Neutrophil (primary cell): ENCODE measurements at regions not wholly inside any gene's neighbourhood (a gene's known extent, or its start where the extent isn't known, plus 50 kb on each side); places are given as distances from the start of the nearest gene placed in this dataset.

Experiments
- H3K27ac ChIP-seq: fragments of 200-600 bp; sonication (generic); 2 replicates; pipeline ENCODE4 v1.5.1; 2016; ENCODE audit warnings: mild to moderate bottlenecking, moderate library complexity
- H3K27me3 ChIP-seq: fragments of 200-600 bp; sonication (generic); 2 replicates; pipeline ENCODE4 v1.6.0; 2016; ENCODE audit warnings: mild to moderate bottlenecking
- H3K36me3 ChIP-seq: fragments of 200-600 bp; sonication (generic); 2 replicates; pipeline ENCODE4 v1.5.1; 2017
- H3K4me1 ChIP-seq, 2 experiments: fragments of 200-600 bp in 1 of 2; sonication (generic) in 1 of 2; 1 replicate in 1 of 2; 2 replicates in 1 of 2; pipeline versions ENCODE4 v1.5.1 to v1.6.1; 2013 to 2016; ENCODE audit warnings: low read depth in 1 of 2, low read length in 1 of 2, mild to moderate bottlenecking in 1 of 2, moderate library complexity in 1 of 2; ENCODE audit not compliant: control insufficient read depth in 1 of 2, insufficient read depth in 1 of 2
- H3K4me3 ChIP-seq, 2 experiments: fragments of 200-600 bp in 1 of 2; sonication (generic) in 1 of 2; 1 replicate in 1 of 2; 2 replicates in 1 of 2; pipeline ENCODE4 v1.5.1; 2013 to 2016; ENCODE audit warnings: low read depth in 1 of 2, low read length in 1 of 2, mild to moderate bottlenecking in 1 of 2, moderate library complexity in 1 of 2
- H3K9me3 ChIP-seq: fragments of 200-600 bp; sonication (generic); 2 replicates; pipeline ENCODE4 v1.5.1; 2016
- CTCF ChIP-seq: fragments of 200-600 bp; sonication (generic); IDR thresholded peaks from 2 replicates; pipeline ENCODE4 v1.5.1; 2016; ENCODE audit warnings: antibody characterized with exemption

GRCh38 chr9:99385814-99386279 is 163.8 kb downstream of the SEC61B start:
- no peaks in the 10 kb centered on the region for H3K27me3 ChIP-seq
- no peak overlapping the region for H3K27ac ChIP-seq
- TF ChIP-seq CTCF = no peak
- no peaks in the 10 kb centered on the region for H3K4me1 ChIP-seq
- H3K4me3 ChIP-seq = no peak overlapping the region
- H3K9me3 ChIP-seq = no peaks in the 10 kb centered on the region
- H3K36me3 ChIP-seq = no peaks in the 10 kb centered on the region

- Histone ChIP-seq H3K9me3 (no peaks in the 10 kb centered on the region), H3K36me3 (no peaks in the 10 kb centered on the region), H3K4me3 (no peak overlapping the region), H3K27me3 (no peaks in the 10 kb centered on the region), H3K4me1 (no peaks in the 10 kb centered on the region), H3K27ac (no peak overlapping the region)
- no peak for TF ChIP-seq CTCF
Observed at GRCh38 chr9:99387431-99387830, 165.3 kb downstream of the SEC61B start.

GRCh38 chr9:99389087-99390033 is 167.3 kb downstream of the SEC61B start:
- no peaks in the 10 kb centered on the region for H3K9me3 ChIP-seq
- H3K27ac ChIP-seq = no peak overlapping the region
- no peaks in the 10 kb centered on the region for H3K4me1 ChIP-seq
- H3K27me3 ChIP-seq = no peaks in the 10 kb centered on the region
- no peaks in the 10 kb centered on the region for H3K36me3 ChIP-seq
- H3K4me3 ChIP-seq = no peak overlapping the region
- no peak for TF ChIP-seq CTCF

- H3K4me1 ChIP-seq = no peaks in the 10 kb centered on the region
- H3K9me3 ChIP-seq = no peaks in the 10 kb centered on the region
- no peak overlapping the region for H3K4me3 ChIP-seq
- H3K36me3 ChIP-seq = no peaks in the 10 kb centered on the region
- H3K27ac ChIP-seq = no peak overlapping the region
- no peaks in the 10 kb centered on the region for H3K27me3 ChIP-seq
- TF ChIP-seq CTCF = no peak
Observed at GRCh38 chr9:99391937-99392594, 170.0 kb downstream of the SEC61B start.

- no peaks in the 10 kb centered on the region for H3K36me3 ChIP-seq
- H3K27me3 ChIP-seq = no peaks in the 10 kb centered on the region
- H3K4me3 ChIP-seq = no peak overlapping the region
- no peak overlapping the region for H3K27ac ChIP-seq
- no peaks in the 10 kb centered on the region for H3K9me3 ChIP-seq
- no peak for TF ChIP-seq CTCF
- no peaks in the 10 kb centered on the region for H3K4me1 ChIP-seq
Observed at GRCh38 chr9:99392986-99393385, 170.9 kb downstream of the SEC61B start.
